ENCODE measurements at regions not wholly inside any gene's neighbourhood (a gene's known extent, or its start where the extent isn't known, plus 50 kb on each side); places are given as distances from the start of the nearest gene placed in this dataset.

DNA sequence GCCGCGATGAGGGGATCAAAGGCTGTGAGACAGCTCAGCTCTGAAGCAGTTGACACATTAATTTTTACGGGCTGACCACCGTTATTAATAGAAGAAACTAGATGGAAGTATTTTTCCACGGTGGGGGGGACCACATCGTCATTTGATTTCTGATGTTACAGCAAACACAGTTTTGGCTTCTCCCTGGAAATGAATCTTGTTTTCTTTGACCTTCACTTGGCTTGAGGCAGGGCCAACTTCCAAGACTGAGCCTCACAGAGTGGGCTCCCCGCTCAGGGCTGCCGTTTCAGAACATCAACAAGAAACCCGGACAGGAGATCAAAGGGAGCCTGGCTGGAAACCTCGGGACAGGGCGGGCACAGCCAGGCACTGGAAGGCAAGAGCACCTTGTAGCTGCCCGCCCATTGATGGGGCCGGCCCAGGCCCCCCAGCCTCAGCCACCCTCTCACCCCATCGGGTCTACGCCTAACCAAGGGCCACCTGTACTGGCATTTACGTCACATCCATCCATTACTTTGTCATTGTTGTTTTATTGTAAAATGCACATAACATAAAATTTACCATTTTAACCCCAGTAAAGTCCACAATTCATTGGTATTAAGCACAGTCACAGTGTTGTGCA, 124.6 kb downstream of the C16orf95 start:
- Histone ChIP-seq H3K4me2 (ENCODE audit: low read length) (no peak overlapping the region), H3K4me1 (ENCODE audit: insufficient read depth, low read length, poor library complexity, severe bottlenecking) (no peaks in the 10 kb centered on the region), H3K9me3 (ENCODE audit: low read length) (peaks cover 7% of the 10 kb centered on the region), H3K9me2 (ENCODE audit: insufficient read depth, low read length) (no peaks in the 10 kb centered on the region), H3K36me3 (ENCODE audit: insufficient read depth, low read length) (no peaks in the 10 kb centered on the region), H3K27ac (ENCODE audit: low read depth, low read length, poor library complexity, severe bottlenecking) (no peak overlapping the region), H2AFZ (ENCODE audit: low read length) (no peak overlapping the region), H3K79me2 (ENCODE audit: insufficient read depth, low read depth, low read length) (no peaks in the 10 kb centered on the region), H3K4me3 (ENCODE audit: low read depth, low read length, poor library complexity, severe bottlenecking) (no peak overlapping the region), H4K20me1 (ENCODE audit: insufficient read depth, low read length) (no peaks in the 10 kb centered on the region)
- intact Hi-C loops (cut with micrococcal nuclease; ENCODE audit: unreplicated experiment): no loop called here
- no peak for DNase-seq (ENCODE audit: low spot score)
- ChIA-PET CTCF (ENCODE audit: unreplicated experiment) (no interaction called here), POLR2A (no interaction called here)
- TF ChIP-seq EZH2phosphoT487 (IDR thresholded peaks at IDR 0.05; ENCODE audit: borderline replicate concordance, low read depth, low read length): no peak
- TF ChIP-seq, protein P1, sequence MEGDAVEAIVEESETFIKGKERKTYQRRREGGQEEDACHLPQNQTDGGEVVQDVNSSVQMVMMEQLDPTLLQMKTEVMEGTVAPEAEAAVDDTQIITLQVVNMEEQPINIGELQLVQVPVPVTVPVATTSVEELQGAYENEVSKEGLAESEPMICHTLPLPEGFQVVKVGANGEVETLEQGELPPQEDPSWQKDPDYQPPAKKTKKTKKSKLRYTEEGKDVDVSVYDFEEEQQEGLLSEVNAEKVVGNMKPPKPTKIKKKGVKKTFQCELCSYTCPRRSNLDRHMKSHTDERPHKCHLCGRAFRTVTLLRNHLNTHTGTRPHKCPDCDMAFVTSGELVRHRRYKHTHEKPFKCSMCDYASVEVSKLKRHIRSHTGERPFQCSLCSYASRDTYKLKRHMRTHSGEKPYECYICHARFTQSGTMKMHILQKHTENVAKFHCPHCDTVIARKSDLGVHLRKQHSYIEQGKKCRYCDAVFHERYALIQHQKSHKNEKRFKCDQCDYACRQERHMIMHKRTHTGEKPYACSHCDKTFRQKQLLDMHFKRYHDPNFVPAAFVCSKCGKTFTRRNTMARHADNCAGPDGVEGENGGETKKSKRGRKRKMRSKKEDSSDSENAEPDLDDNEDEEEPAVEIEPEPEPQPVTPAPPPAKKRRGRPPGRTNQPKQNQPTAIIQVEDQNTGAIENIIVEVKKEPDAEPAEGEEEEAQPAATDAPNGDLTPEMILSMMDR (conservative IDR thresholded peaks at IDR 0.05; ENCODE audit: low read length): no peak
- BruUV-seq (replicated peaks): no TSS peak

GRCh38 chr16:87194172-87194571, 123.0 kb downstream of the C16orf95 start:
- Histone ChIP-seq H3K9me3 (ENCODE audit: low read length) (no peaks in the 10 kb centered on the region), H3K27ac (ENCODE audit: low read depth, low read length, poor library complexity, severe bottlenecking) (no peak overlapping the region), H3K79me2 (ENCODE audit: insufficient read depth, low read depth, low read length) (no peaks in the 10 kb centered on the region), H2AFZ (ENCODE audit: low read length) (no peak overlapping the region), H3K36me3 (ENCODE audit: insufficient read depth, low read length) (no peaks in the 10 kb centered on the region), H3K9me2 (ENCODE audit: insufficient read depth, low read length) (no peaks in the 10 kb centered on the region), H3K4me3 (ENCODE audit: low read depth, low read length, poor library complexity, severe bottlenecking) (no peak overlapping the region), H3K4me2 (ENCODE audit: low read length) (no peak overlapping the region), H3K4me1 (ENCODE audit: insufficient read depth, low read length, poor library complexity, severe bottlenecking) (no peaks in the 10 kb centered on the region), H4K20me1 (ENCODE audit: insufficient read depth, low read length) (no peaks in the 10 kb centered on the region)
- intact Hi-C loops (cut with micrococcal nuclease; ENCODE audit: unreplicated experiment): no loop called here
- no peak for DNase-seq (ENCODE audit: low spot score)
- ChIA-PET POLR2A (no interaction called here), CTCF (ENCODE audit: unreplicated experiment) (no interaction called here)
- BruUV-seq (replicated peaks): no TSS peak
- TF ChIP-seq EZH2phosphoT487 (IDR thresholded peaks at IDR 0.05; ENCODE audit: borderline replicate concordance, low read depth, low read length): no peak
- TF ChIP-seq, protein P1 (conservative IDR thresholded peaks at IDR 0.05; ENCODE audit: low read length): no peak

DNA sequence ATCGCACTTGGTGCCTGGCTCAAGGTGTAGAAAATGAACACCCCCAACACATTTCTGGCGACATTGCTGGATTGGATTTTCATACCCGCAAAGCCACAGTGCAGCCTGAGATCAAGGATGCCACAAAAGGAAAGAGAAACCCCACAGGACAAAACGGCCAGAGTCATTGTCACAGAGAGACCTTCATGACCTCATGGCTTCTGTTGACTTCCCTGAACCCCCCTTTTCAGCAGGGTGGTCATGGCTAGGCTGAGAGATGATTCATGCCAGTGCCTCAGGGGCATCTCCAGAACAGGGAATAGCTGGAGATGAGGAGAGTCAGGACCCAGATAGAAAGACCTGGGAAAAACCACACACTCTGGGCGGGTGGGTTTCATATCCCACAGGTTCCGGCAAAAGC, 122.0 kb downstream of the C16orf95 start:
- BruUV-seq (replicated peaks): no TSS peak
- CTCF ChIA-PET (ENCODE audit: unreplicated experiment): no interaction called here
- intact Hi-C loops (cut with micrococcal nuclease; ENCODE audit: unreplicated experiment): no loop called here

More for the DNA sequence above, 122.0 kb downstream of the C16orf95 start:
- TF ChIP-seq, protein P1 (conservative IDR thresholded peaks at IDR 0.05; ENCODE audit: low read length): no peak
- no peak for TF ChIP-seq EZH2phosphoT487 (IDR thresholded peaks at IDR 0.05; ENCODE audit: borderline replicate concordance, low read depth, low read length)
- Histone ChIP-seq H3K27ac (ENCODE audit: low read depth, low read length, poor library complexity, severe bottlenecking) (no peak overlapping the region), H4K20me1 (ENCODE audit: insufficient read depth, low read length) (no peaks in the 10 kb centered on the region), H3K9me3 (ENCODE audit: low read length) (no peaks in the 10 kb centered on the region), H3K79me2 (ENCODE audit: insufficient read depth, low read depth, low read length) (no peaks in the 10 kb centered on the region), H3K4me1 (ENCODE audit: insufficient read depth, low read length, poor library complexity, severe bottlenecking) (no peaks in the 10 kb centered on the region), H2AFZ (ENCODE audit: low read length) (no peak overlapping the region), H3K4me3 (ENCODE audit: low read depth, low read length, poor library complexity, severe bottlenecking) (no peak overlapping the region), H3K9me2 (ENCODE audit: insufficient read depth, low read length) (no peaks in the 10 kb centered on the region), H3K4me2 (ENCODE audit: low read length) (no peak overlapping the region), H3K36me3 (ENCODE audit: insufficient read depth, low read length) (no peaks in the 10 kb centered on the region)
- POLR2A ChIA-PET: no interaction called here
- no peak for DNase-seq (ENCODE audit: low spot score)

All from OCI-LY7 (cell line).